ENCODE measurements at regions not wholly inside any gene's neighbourhood (a gene's known extent, or its start where the extent isn't known, plus 50 kb on each side); places are given as distances from the start of the nearest gene placed in this dataset.

GRCh38 chr13:74450964-74451363 lies 316.8 kb upstream of the KLF12 start:
- DNase-seq: no peak

GRCh38 chr13:74450525-74450845 lies 316.3 kb upstream of the KLF12 start:
- no peak for TF ChIP-seq GATA1 (IDR thresholded peaks at IDR 0.05; ENCODE audit: low read depth, low read length)
- no peak for TF ChIP-seq POLR2A (IDR thresholded peaks at IDR 0.05; ENCODE audit: low read length)
- DNase-seq: no peak

More at GRCh38 chr13:74450964-74451363, 316.8 kb upstream of the KLF12 start:
- TF ChIP-seq POLR2A (IDR thresholded peaks at IDR 0.05; ENCODE audit: low read length): no peak
- no peak for TF ChIP-seq GATA1 (IDR thresholded peaks at IDR 0.05; ENCODE audit: low read depth, low read length)

GRCh38 chr13:74449811-74450524 lies 315.8 kb upstream of the KLF12 start:
- TF ChIP-seq GATA1 (IDR thresholded peaks at IDR 0.05; ENCODE audit: low read depth, low read length) (no peak), POLR2A (IDR thresholded peaks at IDR 0.05; ENCODE audit: low read length) (no peak)
- DNase-seq: no peak

- TF ChIP-seq POLR2A (IDR thresholded peaks at IDR 0.05; ENCODE audit: low read length) (no peak), GATA1 (IDR thresholded peaks at IDR 0.05; ENCODE audit: low read depth, low read length) (no peak)
- DNase-seq: no peak
Observed at GRCh38 chr13:74444864-74445479, 310.8 kb upstream of the KLF12 start.

GRCh38 chr13:74444161-74444571 lies 310.0 kb upstream of the KLF12 start:
- TF ChIP-seq GATA1 (IDR thresholded peaks at IDR 0.05; ENCODE audit: low read depth, low read length) (no peak), POLR2A (IDR thresholded peaks at IDR 0.05; ENCODE audit: low read length) (no peak)
- DNase-seq: no peak

- TF ChIP-seq GATA1 (IDR thresholded peaks at IDR 0.05; ENCODE audit: low read depth, low read length) (no peak), POLR2A (IDR thresholded peaks at IDR 0.05; ENCODE audit: low read length) (no peak)
- no peak for DNase-seq
Observed at GRCh38 chr13:74443631-74444030, 309.4 kb upstream of the KLF12 start.

GRCh38 chr13:74442751-74443150 lies 308.5 kb upstream of the KLF12 start:
- no peak for DNase-seq
- TF ChIP-seq GATA1 (IDR thresholded peaks at IDR 0.05; ENCODE audit: low read depth, low read length): no peak
- TF ChIP-seq POLR2A (IDR thresholded peaks at IDR 0.05; ENCODE audit: low read length): no peak

GRCh38 chr13:74438901-74439300 lies 304.7 kb upstream of the KLF12 start:
- no peak for DNase-seq
- TF ChIP-seq POLR2A (IDR thresholded peaks at IDR 0.05; ENCODE audit: low read length) (no peak), GATA1 (IDR thresholded peaks at IDR 0.05; ENCODE audit: low read depth, low read length) (no peak)

GRCh38 chr13:74434782-74435181 lies 300.6 kb upstream of the KLF12 start:
- no peak for DNase-seq
- TF ChIP-seq GATA1 (IDR thresholded peaks at IDR 0.05; ENCODE audit: low read depth, low read length) (no peak), POLR2A (IDR thresholded peaks at IDR 0.05; ENCODE audit: low read length) (no peak)

- no peak for DNase-seq
- TF ChIP-seq POLR2A (IDR thresholded peaks at IDR 0.05; ENCODE audit: low read length) (no peak), GATA1 (IDR thresholded peaks at IDR 0.05; ENCODE audit: low read depth, low read length) (no peak)
Observed at GRCh38 chr13:74424455-74424854, 290.3 kb upstream of the KLF12 start.

- DNase-seq: no peak
- no peak for TF ChIP-seq POLR2A (IDR thresholded peaks at IDR 0.05; ENCODE audit: low read length)
- TF ChIP-seq GATA1 (IDR thresholded peaks at IDR 0.05; ENCODE audit: low read depth, low read length): no peak
Observed at GRCh38 chr13:74423434-74423833, 289.2 kb upstream of the KLF12 start.

- no peak for DNase-seq
- TF ChIP-seq POLR2A (IDR thresholded peaks at IDR 0.05; ENCODE audit: low read length) (no peak), GATA1 (IDR thresholded peaks at IDR 0.05; ENCODE audit: low read depth, low read length) (no peak)
Observed at GRCh38 chr13:74414458-74414857, 280.3 kb upstream of the KLF12 start.

GRCh38 chr13:74413482-74413881 lies 279.3 kb upstream of the KLF12 start:
- TF ChIP-seq GATA1 (IDR thresholded peaks at IDR 0.05; ENCODE audit: low read depth, low read length) (no peak), POLR2A (IDR thresholded peaks at IDR 0.05; ENCODE audit: low read length) (no peak)
- DNase-seq: no peak

- TF ChIP-seq POLR2A (IDR thresholded peaks at IDR 0.05; ENCODE audit: low read length) (no peak), GATA1 (IDR thresholded peaks at IDR 0.05; ENCODE audit: low read depth, low read length) (no peak)
- no peak for DNase-seq
Observed at GRCh38 chr13:74409551-74409950, 275.3 kb upstream of the KLF12 start.

GRCh38 chr13:74406420-74406819 lies 272.2 kb upstream of the KLF12 start:
- no peak for DNase-seq
- no peak for TF ChIP-seq POLR2A (IDR thresholded peaks at IDR 0.05; ENCODE audit: low read length)
- no peak for TF ChIP-seq GATA1 (IDR thresholded peaks at IDR 0.05; ENCODE audit: low read depth, low read length)

All from erythroblast (primary cell).